NCI-H1436 (cell line): ENCODE measurements at regions not wholly inside any gene's neighbourhood (a gene's known extent, or its start where the extent isn't known, plus 50 kb on each side); places are given as distances from the start of the nearest gene placed in this dataset.

ENCODE experiments used
- DNase-seq: peaks from one replicate; lab custom pipeline; 2025; lab: John Stamatoyannopoulos, UW

DNA sequence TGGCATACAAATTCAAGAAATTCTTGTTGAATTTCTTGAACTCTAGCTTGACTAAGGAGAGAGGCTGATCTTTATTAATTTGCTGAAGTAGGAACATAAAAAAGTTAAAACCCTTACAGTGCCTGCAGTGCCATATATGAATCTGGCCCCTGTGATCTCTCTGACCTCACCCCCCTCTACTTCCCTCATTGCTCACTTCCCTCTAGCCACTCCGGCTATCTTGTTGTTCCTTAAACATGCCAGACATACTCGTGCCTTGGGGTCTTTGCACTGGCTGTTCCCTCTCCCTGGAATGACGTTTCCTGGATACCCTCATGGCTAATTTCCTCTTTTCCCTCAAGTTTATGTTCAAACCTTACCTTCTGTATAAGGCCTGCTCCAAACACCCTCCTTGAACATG is 246.3 kb upstream of the SIX2 start:
- no peak for DNase-seq

DNA sequence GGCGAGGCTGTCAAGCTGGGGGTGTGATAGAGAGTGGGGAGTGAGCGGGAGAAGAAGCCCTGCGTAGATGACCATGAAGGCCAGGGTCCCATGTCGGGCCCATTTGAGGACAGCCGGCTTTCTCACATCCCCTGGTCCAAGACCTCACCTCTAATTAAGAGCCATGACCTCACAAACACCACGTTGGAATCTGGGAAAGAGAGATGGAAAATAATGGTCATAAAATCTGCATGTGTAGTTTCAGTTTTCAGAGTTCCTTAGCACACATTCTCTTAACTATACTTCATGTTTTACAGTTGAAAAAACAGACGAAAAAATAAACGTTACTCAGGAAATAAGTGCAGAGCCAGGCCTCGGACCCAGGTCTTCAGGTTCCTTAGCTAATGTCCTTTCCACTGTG is 244.8 kb upstream of the SIX2 start:
- DNase-seq: no peak

DNA sequence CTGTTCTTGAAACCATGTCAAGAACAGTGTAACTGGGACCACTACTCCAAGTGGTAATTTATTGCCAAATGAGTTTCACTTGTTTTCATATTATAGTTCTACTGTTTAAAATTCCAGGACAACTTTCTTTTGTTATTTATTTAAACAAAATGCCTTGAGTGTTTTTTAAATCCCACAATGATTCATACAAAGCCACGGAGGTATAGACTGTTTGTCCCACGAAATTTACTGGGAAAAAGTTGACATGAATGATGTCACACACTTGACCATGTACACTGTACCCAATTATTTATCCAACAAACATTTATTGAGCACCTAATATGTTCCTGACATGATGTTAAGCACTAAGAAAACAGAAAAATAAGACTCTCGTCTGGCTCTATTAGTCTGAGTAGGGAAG is 243.9 kb upstream of the SIX2 start:
- DNase-seq: no peak

DNA sequence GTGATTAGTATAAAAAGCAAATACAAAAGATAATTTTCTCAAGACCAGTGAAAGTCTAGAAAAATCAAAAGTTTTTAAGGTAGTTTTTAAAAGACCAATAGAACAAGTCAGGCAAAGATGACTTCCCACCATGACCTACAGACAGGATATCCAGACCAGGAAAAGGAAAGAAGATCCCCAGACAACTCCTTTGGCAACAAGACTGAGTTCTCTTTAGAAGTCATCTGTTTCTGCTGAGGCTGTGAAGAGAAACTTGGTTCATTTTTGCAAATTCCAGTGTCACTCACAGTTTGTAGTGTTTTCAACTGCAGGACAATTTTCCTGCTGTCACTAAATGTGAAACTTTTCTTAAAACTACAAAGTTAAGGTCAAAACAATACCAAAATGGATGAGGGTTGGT is 240.9 kb upstream of the SIX2 start:
- DNase-seq: no peak

DNA sequence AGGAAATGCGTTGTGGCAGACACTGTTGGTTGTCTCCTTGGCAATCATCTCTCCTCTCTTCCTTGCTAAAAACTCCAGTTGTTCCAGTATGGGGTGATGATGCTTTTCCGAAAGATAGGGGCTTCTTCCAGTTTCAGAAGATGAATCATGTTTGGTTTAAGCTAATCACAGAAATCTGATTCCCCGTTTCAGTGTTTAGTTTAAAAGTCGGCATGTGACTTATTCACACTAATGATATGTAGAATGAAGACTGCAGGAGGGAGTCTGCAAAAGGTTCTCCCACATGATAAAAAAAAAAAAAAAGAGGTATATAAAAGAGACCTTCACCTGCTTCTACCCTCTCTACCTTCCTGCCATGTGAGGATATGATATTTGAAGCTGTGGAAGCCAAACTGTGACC is 239.0 kb upstream of the SIX2 start:
- DNase-seq: no peak

DNA sequence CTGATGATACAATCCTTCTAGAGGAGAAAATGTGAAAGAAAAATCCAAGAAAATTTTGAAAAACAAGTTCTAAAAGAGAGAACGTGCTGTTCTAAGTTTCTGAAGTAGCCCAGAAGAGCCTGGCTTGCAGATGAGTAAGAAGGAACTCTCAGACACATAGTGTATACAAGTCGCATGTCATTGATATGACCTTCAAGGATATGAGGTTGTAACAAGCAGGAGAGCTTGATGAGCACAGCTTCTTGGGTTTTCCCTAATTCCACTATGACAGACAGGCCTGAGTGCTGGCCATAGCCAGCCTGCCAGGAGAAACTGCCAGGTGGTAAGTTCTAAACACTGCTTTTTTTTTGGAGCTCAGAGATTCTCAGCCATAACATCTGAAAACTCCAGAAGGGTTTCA is 235.7 kb upstream of the SIX2 start:
- DNase-seq: no peak

DNA sequence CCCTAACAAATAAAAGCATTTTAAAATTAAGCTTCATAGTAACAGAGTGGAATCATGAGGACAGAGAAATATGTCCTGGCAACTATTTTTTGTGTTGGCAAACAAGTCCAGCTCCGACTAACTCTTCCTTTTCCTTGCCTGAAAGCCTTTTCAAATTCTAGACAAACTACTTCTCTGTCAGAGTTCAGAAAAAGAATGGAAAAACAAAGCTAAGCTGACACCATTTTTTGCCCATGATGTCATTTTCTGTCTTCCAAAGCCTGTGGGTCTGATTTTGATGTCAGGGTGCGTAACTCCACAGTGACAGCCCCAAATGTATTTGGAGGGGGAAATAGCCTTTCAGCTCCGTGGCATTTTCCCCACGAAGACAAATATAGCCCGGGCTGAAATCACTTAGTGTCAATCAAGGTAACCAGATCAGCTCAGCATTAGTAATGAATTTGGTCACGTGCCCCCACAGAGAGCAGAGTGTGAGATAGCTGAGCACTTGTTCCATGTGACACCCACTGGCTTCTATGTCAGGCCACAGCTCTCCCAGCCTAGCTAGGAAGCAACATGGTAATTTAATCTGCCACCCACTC is 233.0 kb upstream of the SIX2 start:
- DNase-seq: peak; percentile 58

DNA sequence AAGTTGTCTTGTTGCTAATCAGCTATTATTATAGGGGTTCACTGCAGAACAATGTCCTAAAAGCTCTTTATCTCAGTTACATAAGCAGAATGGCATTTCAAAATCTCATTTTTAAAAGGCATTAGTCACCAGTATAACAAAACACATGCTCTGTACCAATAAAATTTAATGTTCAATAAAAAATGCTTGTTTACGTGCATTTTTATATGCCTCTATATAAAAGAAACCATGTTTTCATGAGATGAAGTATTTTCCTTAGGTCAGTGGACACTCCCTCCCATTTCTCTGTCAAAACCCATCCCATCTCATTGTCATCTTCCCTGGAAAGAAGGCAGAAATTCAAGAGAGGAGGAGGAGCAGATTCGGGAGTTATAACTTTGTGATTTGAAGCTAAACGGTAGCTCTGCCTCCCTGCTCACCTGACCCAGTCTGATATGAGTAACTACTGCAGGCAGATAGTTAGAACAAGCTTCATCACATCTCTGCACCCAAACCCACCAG is 231.9 kb upstream of the SIX2 start:
- no peak for DNase-seq

DNA sequence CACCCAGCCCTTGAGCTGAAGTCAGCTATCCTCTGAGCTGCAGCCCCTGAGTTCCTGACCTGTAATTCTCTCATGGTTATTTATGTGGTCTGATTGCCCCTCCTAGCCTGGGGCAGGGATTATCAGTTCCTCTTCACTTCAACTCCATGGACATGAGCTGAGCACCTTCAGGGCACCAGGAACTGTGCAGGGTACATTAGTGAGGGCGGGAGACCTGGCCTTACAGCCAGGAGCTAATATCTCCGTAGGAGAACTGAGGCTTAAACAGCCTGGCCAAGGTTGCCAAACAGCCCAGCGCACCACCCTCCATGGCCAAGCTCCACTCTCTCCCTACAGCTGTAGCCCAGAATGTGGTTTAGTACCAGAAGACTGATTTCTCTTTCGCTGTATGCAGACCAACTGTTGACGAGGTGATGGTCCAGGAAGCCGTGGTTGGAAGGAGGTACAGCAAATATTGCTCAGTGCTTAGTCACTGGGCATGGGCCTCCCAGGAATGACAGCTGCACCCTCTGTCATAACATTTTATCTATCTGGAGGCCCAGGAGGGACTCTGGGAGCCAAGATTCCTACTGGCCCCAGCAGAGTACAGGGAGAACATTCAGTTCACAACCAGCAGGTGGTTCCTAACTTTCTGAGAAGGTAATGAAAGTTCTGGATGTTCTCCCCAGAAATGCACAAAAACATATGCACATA is 228.7 kb upstream of the SIX2 start:
- DNase-seq: no peak

DNA sequence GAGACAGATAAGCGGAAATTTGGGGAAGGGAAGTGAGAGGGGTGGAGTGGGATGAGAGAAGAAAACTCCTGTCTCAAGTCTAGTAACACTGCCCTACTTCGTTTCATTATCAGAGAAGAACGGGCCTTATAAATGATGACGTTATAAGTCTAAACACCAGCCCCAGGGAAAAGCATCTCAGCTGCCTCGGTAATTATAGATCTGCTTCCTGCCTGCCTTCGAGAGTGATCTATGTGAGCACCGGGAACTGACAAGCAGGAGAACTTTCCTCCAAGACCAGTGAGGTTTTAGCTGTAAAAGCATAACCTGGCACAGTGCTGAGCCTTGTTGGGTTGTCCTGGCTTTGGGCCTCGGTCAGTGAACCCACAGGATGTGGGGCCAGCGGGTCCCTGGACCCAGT is 227.9 kb upstream of the SIX2 start:
- DNase-seq: peak; percentile 74

DNA sequence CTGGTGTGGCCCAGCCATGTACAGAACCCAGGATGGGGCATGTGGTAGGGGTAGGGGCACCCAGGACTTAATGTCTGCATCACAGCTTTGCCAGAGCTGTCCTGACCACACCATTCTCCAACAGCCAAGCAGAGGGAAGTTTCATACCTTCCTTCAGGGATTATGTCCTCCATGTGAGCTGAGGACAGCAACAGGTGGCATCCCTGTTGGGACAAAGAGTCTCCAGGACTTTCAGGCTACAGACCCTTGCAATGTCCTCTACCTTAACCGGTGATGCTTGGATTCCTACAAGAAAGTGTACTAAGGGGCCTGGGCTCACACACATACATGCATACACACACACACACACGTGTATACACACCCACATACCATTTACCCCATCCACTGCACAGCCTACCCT is 227.0 kb upstream of the SIX2 start:
- DNase-seq: no peak

DNA sequence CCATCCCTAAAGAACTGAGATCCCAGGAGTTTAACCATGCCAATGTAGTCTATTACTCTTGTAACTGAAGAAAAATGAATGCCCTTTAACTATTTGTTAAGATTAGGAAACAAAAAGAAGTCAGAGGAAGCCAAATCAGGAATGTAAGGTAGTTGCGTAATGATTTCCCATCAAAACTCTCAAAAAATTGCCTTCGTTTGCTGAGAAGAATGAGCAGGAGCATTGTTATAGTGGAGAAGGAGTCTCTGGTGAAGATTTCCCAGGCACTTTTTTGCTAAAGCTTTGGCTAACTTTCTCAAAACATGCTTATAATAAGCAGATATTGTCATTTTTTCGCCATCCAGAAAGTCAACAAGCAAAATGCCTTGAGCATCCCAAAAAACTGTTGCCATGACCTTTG is 224.0 kb upstream of the SIX2 start:
- no peak for DNase-seq

DNA sequence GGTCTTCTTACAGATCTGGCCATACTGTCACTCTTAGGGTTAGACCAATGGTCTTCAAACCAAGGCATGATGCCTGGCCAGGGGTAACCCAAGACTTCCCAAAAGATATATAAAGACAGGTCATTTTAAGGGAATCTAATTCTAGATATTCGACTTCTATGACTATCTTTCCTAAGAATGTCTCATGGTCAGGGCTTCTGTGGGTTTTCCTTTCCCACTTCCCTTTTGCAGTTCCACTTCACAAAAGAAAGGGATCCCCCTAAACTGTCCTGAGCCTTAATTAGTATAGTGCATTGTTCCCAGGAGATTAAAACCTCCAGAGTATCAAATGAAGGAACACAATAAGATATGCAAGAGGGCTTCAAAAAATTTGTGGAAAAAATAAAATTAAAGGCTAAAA is 223.6 kb upstream of the SIX2 start:
- DNase-seq: no peak

DNA sequence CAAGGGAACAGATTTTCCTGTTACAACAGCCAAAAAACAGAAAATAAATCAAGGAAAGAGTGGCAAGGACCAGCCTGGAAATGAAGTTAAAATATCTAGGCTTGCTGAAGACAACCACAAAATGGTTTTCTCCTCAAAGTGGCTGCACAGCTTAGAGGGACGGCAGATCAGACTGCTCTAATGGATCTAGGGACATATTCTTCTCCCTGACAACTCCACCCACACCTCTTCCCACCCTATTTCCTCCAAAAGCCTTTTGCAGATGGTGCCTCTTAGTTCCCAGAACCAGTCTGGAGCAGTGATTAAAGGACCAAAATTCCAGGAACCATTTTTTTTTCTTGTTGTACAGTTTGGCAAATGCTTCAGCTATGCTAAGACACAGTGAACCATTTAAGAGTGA is 220.2 kb upstream of the SIX2 start:
- DNase-seq: no peak

DNA sequence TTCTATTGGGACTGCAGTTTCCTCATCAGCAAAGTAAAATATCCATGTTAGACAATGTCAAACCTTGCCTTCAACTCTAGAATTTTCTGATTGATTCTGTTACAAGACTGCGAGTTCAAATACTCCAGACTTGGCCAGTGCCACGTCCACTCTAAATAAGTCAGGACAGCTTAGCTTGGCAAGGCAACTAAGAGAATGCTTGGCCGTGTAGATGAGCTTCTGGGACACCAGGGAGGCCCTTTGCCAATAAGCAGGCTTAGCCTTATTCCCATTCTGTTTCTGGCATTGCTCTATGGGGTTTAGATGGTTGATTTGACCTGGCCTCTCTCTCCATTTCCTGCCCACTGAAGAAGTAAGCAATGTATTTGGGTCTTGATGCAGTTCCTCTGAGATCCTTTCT is 218.1 kb upstream of the SIX2 start:
- no peak for DNase-seq

DNA sequence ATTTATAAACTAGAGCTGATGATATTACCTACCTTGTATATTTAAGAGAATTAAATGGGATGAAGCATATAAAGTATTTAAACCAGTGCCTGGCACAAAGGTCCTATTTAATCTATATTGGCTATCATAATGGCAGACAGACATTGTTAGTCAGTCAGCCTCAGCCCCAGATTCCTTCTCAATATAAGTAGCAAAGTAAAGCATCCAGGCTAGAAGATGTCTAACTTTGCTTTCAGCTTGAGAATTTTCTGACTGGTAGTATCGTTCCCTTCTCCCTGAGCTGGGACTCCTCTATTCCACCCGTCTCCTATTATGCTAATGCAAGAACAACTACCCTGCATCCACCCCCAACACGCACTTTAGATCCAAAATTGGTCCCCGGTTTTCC is 215.7 kb upstream of the SIX2 start:
- DNase-seq: no peak

DNA sequence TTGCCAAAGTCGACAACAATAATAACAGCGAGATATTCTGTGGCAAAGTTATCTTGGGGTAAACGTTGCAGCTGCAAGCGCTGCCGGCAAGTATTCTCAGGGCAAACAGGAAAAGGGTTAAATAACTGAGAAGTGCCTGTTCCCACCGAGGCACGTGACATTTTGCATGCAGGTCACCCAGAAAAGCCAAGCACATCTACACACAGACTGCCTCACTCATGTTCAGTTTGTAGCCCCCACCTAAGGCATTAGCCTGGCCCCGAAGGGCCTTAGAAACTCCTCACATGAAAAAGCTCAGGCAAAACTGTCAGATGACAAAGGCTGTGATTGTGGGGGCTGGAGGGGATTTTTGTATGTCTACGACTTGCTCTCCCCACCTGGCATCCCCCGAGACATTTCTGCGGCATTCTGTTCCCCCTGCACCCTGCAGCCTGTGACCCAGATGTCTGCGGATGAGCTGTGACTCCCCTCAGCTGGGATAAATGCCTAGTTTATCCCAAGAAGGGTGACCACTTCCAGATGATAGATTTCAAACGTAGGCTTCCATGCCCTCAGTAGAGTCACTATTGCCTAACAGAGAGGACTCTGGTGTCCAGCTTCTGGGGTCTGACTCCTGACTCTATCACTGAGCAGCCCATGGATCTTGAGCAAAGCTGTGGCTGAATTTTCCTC is 215.2 kb upstream of the SIX2 start:
- no peak for DNase-seq

DNA sequence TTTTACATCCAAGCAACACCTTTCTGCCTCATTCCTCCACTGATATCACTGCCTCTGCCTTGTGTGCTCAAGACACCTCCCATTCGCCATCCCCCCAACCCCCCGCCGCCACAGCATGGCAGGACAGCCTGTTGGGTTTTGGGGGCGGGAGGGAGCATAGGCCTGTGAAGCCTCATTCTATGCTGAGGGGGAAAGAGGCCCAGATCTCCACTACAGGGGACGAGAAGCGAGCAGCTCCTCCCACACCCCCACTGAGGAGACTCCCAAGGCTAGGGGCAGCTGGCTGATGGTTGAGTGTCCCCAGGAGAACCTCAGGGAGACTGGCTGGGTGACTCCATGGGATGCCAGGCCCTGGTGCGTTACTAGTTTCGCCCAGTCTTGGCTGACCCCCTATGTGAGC is 214.3 kb upstream of the SIX2 start:
- DNase-seq: no peak

DNA sequence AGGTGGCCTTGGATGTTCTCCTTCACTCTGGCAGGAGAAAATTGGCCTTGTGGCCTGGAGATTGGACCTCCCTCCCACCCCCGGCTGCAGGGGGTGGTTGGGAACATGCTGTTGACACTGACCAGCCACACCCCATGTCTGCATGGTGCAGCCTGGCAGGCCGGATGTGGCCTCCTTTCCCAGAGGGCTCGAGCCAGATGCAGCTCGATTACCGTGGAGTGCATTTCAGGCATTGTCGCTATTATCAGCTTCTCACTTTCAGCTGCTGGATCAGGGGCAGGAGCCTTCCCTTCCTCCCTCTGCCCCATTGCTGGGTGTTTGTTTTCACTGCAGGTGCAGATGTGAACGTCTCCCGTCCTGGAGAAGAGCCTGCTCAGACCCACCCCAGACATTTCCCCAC is 211.0 kb upstream of the SIX2 start:
- no peak for DNase-seq

DNA sequence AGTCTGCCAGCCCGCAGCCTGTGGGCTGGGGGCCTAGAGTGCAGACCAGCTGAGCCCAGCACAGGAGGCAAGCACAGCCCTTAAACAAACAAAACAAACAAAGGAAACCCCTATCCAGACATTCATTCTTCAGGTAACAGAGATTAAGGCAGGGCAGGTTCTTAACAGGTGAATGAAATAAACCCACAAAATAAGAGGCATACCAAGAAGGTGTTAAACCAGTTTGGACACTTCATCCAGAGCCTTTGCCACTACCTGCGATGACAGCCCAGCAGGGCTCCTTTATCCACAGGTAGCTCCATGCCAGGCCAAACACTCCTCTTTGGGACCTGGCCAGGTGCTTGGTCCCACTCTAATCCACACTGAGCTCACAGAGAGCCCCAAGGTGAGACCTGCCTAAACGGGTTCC is 209.7 kb upstream of the SIX2 start:
- DNase-seq: no peak

DNA sequence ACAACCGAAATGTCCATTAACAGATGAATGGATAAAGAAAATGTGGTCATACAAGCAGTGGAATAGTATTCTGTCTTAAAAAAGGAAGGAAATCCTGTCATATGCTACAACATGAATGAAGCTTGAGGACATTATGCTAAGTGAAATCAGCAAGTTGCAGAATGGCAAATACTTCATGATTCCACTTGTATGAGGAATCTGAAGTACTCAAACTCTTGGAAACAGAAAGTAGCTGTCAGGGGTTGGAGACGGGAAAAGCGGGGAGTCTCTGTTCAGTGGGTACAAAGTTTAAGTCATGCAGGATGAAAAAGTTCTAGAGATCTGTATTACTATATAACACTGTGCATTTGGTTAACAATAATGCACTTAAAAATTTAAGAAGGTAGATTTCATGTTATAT is 209.0 kb upstream of the SIX2 start:
- no peak for DNase-seq

DNA sequence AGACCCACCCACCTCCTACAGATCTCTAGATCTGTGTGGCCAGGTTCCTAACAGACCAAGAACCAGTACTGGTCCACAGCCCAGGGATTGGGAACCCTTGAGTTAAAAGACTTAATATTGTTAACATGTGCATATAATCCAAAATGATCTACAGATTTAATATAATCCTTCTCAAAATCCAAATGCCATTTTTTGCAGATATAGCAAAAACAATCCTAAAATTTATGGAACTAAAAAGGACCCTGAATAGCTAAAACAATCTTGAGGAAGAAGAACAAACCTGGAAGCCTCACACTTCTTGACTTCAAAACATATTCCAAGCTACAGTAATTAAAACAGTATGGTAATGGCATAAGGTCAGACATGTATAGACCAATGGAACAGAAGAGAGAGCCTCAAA is 206.9 kb upstream of the SIX2 start:
- DNase-seq: no peak

DNA sequence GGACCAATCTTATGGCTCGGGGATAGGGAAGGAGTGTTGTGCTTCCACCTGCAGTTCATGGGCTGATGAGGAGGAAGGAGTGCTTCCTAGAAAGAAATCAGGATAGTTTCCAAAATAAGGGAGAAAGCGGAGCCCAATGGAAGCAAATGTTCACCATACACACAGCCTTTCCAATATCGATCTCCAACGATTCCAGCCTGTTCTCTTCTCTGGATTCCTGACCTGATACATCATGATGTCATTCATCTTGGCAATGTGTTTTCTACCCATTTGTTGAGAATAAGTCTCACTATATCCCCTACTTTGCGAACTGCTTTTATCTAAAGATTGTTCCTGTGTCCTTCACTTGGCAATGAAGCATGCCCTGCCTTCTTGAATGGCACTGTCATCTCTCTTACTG is 205.3 kb upstream of the SIX2 start:
- no peak for DNase-seq
